Aorta (tissue), 5 donors: ENCODE measurements at regions not wholly inside any gene's neighbourhood (a gene's known extent, or its start where the extent isn't known, plus 50 kb on each side); places are given as distances from the start of the nearest gene placed in this dataset.

Experiments used
- ATAC-seq: fragments of 200-7000 bp; cut with Tn5 transposase; one replicate; pipeline ENCODE4 v1.9.1; 2022; ENCODE audit warnings: moderate library complexity; ENCODE audit not compliant: low FRiP score
- DNase-seq, 2 donors: peaks; one replicate each; pipeline ENCODE4 v3.0.0-alpha.2; 2020
- H3K27ac ChIP-seq, 2 donors: one replicate each; pipeline ENCODE4 v1.5.1; 2013; ENCODE audit warnings: low read length in 2 of 2, mild to moderate bottlenecking in 2 of 2, moderate library complexity in 2 of 2, control low read depth in 1 of 2, inconsistent platforms in 1 of 2, low read depth in 1 of 2
- H3K27me3 ChIP-seq, 2 donors: one replicate each; pipeline ENCODE4 v1.6.1; 2013; ENCODE audit warnings: control low read depth in 1 of 2, low read length in 1 of 2, mild to moderate bottlenecking in 1 of 2, moderate library complexity in 1 of 2; ENCODE audit not compliant: insufficient read depth in 2 of 2, control insufficient read depth in 1 of 2
- H3K36me3 ChIP-seq, 2 donors: one replicate each; pipeline ENCODE4 v1.6.1; 2013; ENCODE audit warnings: control low read depth in 1 of 2, low read length in 1 of 2, mild to moderate bottlenecking in 1 of 2; ENCODE audit not compliant: insufficient read depth in 2 of 2, control insufficient read depth in 1 of 2
- H3K4me1 ChIP-seq, 2 donors: one replicate each; pipeline ENCODE4 v1.6.1; 2013; ENCODE audit warnings: low read length in 2 of 2, control low read depth in 1 of 2, mild to moderate bottlenecking in 1 of 2, moderate library complexity in 1 of 2; ENCODE audit not compliant: insufficient read depth in 2 of 2, control insufficient read depth in 1 of 2
- H3K4me3 ChIP-seq, 2 donors: one replicate each; pipeline ENCODE4 v1.5.1; 2013; ENCODE audit warnings: low read length in 2 of 2, control low read depth in 1 of 2, mild to moderate bottlenecking in 1 of 2
- H3K9me3 ChIP-seq: one replicate; pipeline ENCODE4 v1.6.1; 2013; ENCODE audit warnings: mild to moderate bottlenecking, low read length; ENCODE audit not compliant: control insufficient read depth
- WGBS, 2 donors: extraction: QIAGEN DNeasy Blood & Tissue Kit; methylation state at CpG; one replicate each; pipeline ENCODE4 v1.1.7; 2013; 5-methylcytosine and 5-hydroxymethylcytosine counted together
- intact Hi-C, 2 donors: fragments of 100-400 bp; cut with DNase I; formaldehyde crosslinking; loops; one replicate each; pipeline versions ENCODE4 v1.14.2 to v1.15.0; 2022
- donor health status: healthy with polysubstance abuse.
- donor health status: Bipolar disorder and iron deficiency.
- donor health status: DM: no; HTN: no; CAD: no.
- donor health status: DM: no; HTN: no; CAD: no.
- donor health status: DM: yes; HTN: yes; CAD: no.

DNA sequence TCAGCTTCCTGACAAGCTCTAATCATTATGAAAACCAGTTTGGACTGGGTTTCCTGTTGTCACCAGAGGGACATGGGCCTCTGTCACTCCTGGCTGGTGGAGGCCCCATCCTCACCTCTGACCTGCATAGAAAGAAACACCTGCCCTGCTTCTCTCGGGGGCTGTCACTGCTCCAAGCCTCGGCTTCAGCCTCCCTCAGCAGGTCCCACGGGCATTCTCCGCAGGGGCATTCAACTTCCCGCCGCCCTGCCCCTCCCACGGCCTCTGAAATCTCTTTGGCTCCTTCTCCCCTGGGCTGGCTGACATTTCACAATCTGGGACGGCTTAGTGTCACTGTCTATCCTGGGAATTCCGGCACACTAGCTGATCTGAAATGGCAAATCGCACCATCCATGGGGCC is 257.9 kb downstream of the CTTN start:
- ATAC-seq (no peak), DNase-seq (no peak)
- Histone ChIP-seq H3K4me3 (no peak overlapping the region), H3K36me3 (no peaks in the 10 kb centered on the region), H3K4me1 (no peaks in the 10 kb centered on the region), H3K27me3 (no peaks in the 10 kb centered on the region), H3K9me3 (no peaks in the 10 kb centered on the region), H3K27ac (no peak overlapping the region)
- intact Hi-C loops, result no loop called here
- WGBS, 2 donors, result 37 to 41% methylated on average over 10 of the region's 10 CpGs

DNA sequence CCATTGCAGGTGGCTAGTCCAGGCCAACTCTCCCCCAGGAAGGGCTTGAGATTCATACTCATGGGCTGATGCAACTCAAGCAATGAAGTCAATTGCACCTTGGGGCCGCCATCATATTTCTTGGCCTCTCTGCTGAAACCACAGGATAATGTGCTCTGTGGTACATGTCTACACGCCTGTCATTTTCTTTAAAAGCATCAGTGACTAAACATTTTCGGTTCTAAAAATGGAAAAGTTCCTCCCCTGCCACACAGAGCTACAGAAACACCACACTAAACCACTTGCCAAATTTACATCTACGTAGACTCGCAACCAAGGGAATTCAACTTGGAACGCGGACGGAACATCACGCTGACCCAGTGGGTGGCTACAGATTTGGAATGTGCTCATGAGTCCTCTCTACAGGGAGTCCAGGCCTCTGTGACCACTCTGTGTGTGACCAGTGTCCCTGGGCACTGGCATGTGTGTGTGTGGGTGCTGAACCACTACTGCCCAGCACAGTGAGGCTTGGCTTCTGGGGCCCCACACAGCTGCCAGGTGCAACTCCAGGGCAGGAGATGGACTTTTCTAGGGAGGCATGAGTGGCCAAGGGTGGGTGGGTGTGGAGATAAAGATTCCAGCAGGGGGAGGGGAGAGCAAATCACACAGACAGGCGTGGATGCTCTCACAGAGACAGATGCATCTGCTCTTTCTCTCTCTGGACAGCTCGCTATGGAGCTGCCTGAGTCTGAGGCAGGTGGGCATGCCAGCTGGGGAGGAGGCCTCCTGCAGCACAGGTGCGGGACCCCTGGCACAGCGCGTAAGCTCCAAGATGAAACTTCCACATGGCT is 261.9 kb downstream of the CTTN start:
- no peak overlapping the region for H3K4me3 ChIP-seq
- WGBS, 2 donors, result 80 to 86% methylated on average over 11 to 14 of the region's 14 CpGs
- ATAC-seq (no peak), DNase-seq (no peak)
- H3K9me3 ChIP-seq, result no peaks in the 10 kb centered on the region
- intact Hi-C loops, result no loop called here
- H3K27me3 ChIP-seq, result no peaks in the 10 kb centered on the region
- H3K36me3 ChIP-seq, result no peaks in the 10 kb centered on the region
- no peak overlapping the region for H3K27ac ChIP-seq
- H3K4me1 ChIP-seq, result no peaks in the 10 kb centered on the region

DNA sequence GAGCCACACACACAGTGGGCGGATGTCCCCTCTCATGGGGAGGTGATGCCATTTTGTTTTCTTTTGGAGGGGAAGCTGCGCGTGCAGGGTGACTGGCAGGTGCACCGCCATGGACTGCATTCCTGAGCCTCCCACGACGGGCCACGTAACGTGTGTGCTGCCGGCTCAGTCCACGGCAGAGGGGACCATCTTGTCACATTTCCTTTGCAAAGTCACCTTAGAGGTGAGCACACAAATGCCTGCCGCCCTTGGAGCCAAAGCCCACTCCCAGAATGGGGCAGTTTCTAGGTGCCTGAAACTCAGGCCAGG is 262.5 kb downstream of the CTTN start:
- Histone ChIP-seq H3K27me3 (no peaks in the 10 kb centered on the region), H3K27ac (no peak overlapping the region), H3K4me3 (no peak overlapping the region), H3K9me3 (no peaks in the 10 kb centered on the region), H3K36me3 (no peaks in the 10 kb centered on the region), H3K4me1 (no peaks in the 10 kb centered on the region)
- WGBS, 2 donors, result 79 to 84% methylated on average over 11 of the region's 11 CpGs
- DNase-seq, result no peak
- no peak for ATAC-seq
- intact Hi-C loops, result no loop called here

DNA sequence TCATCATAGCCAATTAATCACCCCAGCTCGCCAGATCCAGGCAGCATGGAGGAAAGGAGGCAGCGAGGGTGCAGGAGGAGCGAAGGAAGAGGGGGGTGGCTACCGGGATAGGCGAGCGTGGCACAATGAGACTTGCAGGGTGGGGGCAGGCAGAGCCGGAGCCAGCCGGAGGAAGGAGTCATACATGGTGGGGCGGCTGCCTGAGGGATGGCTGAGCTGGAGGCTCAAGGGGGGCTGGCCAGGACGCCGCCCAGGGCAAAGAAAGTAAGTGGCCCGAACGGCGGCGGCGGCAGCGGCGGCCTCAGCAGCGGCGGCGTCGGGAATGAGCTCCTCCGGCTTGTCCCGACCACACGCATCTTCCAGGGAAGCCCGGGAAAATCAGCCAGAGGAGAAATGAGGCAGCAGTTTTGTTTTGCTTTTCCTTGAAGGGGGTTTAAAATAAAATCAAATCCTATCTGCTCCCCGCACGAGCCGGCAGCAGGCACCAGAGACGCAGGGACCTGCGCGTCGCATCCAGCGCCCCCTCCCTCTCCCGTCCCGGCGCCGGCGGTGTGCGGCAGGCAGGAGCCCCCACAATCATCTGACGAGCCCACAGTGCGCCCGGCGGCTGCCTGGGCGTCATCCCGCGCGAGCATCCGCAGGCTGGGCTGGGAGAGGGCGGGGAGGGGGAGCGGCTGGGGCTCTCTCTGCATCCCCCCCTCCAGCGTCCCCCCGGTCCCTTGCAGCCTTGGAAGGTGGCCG is 263.6 kb downstream of the CTTN start:
- DNase-seq, result no peak
- ATAC-seq, result no peak
- Histone ChIP-seq H3K27me3 (no peaks in the 10 kb centered on the region), H3K9me3 (no peaks in the 10 kb centered on the region), H3K4me1 (no peaks in the 10 kb centered on the region), H3K36me3 (no peaks in the 10 kb centered on the region), H3K27ac (no peak overlapping the region), H3K4me3 (peak overlapping the region in 1 of 2 donors; percentile 9)
- 1 to 3% methylated on average over 34 to 54 of the region's 54 CpGs for WGBS, 2 donors
- intact Hi-C loops, result no loop called here

DNA sequence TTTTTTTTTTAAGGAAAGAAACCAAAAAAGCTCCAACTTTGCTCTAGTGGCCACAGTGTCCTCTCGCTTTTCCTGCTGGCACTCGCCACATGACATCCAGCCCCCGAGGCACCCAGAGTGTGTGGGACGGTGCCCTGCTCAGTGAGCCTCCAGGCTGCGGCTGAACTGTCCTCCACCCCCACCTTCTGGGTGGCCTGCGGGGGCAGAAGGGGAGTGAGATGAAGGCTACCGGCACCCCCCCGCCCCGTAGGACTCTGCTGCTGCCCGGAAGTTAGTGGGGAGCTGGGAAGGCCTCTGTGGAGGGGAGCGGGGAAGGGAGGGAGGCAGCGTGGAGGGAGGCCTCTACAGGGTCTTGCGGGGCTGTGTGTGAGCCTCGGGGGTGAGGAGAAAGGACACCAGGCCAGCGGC is 264.4 kb downstream of the CTTN start:
- DNase-seq (no peak), ATAC-seq (no peak)
- WGBS, 2 donors, result 5 to 6% methylated on average over 15 of the region's 15 CpGs
- intact Hi-C loops, result no loop called here
- Histone ChIP-seq H3K4me3 (no peak overlapping the region), H3K36me3 (no peaks in the 10 kb centered on the region), H3K4me1 (no peaks in the 10 kb centered on the region), H3K27me3 (no peaks in the 10 kb centered on the region), H3K27ac (no peak overlapping the region), H3K9me3 (no peaks in the 10 kb centered on the region)

DNA sequence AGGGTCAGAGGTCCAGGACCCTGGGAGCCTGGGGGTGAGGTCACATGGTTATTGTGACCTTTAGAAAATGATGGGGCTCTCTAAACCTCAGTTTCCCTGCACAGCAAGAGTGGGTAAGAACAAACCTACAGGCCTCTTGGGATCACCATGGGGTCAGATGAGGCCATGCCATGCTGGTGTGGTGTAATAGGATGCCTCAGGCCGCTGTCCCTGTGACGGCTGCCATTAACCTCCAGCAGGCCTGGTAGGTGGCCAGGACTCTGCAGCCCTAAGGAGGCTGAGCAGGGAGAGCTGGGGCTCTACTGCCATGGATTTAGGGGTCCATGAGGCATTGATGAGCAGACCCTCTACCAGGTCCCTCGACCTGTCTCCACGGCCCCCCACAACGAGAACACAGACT is 265.5 kb downstream of the CTTN start:
- WGBS, 2 donors, result 64 to 67% methylated on average over 5 of the region's 5 CpGs

DNA sequence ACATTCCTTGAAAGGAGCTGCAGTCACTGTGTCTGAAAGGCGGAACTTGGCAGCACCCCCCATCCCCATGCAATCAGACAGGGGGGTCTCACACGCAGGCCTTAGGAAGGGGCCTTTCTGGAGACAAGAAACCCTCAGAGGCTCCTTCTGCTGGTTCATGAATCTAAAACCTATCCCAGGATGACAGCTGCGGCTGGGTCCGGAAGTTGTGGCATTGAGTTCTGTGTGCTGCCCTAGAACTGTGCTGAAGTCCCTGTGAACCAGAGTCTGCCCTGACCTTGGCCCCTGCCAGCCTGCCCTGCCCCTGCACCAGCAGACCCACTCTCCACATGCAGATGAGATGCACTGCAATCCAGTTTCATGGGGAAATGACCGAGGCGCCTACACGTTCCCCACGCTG is 268.0 kb downstream of the CTTN start:
- Histone ChIP-seq H3K27ac (no peak overlapping the region), H3K27me3 (no peaks in the 10 kb centered on the region)

More for the DNA sequence above, 265.5 kb downstream of the CTTN start:
- Histone ChIP-seq H3K9me3 (no peaks in the 10 kb centered on the region), H3K36me3 (no peaks in the 10 kb centered on the region), H3K4me3 (no peak overlapping the region), H3K4me1 (no peaks in the 10 kb centered on the region), H3K27me3 (no peaks in the 10 kb centered on the region), H3K27ac (no peak overlapping the region)
- DNase-seq (no peak), ATAC-seq (no peak)
- intact Hi-C loops, result no loop called here

DNA sequence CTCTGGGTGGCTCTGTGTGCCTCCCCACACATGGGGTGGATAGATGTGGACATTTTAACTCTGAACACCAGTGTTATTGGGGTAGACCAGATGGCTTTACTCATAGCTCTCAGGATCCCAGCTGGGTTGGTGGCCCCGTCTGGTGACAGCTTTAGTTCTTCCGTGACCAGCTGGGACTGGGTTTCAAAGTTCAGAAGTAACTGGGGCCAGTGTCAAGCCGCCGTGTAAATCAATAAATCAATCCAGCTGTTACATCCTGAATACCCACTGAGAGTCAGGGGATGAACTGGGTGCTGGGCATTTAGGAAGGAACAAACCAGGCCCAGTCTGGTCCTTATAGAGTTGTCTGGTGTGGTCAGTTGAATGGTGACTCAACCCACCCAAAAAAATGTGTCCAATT is 269.4 kb downstream of the CTTN start:
- Histone ChIP-seq H3K27me3 (no peaks in the 10 kb centered on the region), H3K27ac (no peak overlapping the region), H3K4me1 (no peaks in the 10 kb centered on the region), H3K36me3 (no peaks in the 10 kb centered on the region), H3K4me3 (no peak overlapping the region), H3K9me3 (no peaks in the 10 kb centered on the region)
- WGBS, 2 donors, result 43 to 47% methylated on average over 4 of the region's 4 CpGs
- DNase-seq (no peak), ATAC-seq (no peak)
- intact Hi-C loops, result no loop called here

More for the DNA sequence above, 268.0 kb downstream of the CTTN start:
- 79 to 81% methylated on average over 8 of the region's 8 CpGs for WGBS, 2 donors
- H3K4me1 ChIP-seq, result no peaks in the 10 kb centered on the region
- no peak for ATAC-seq
- no peaks in the 10 kb centered on the region for H3K36me3 ChIP-seq
- intact Hi-C loops, result no loop called here
- H3K4me3 ChIP-seq, result no peak overlapping the region
- no peaks in the 10 kb centered on the region for H3K9me3 ChIP-seq
- no peak for DNase-seq
